DMS53 treated with DMSO at 0.1 percent for 48 hours (cell line): ENCODE measurements at regions not wholly inside any gene's neighbourhood (a gene's known extent, or its start where the extent isn't known, plus 50 kb on each side); places are given as distances from the start of the nearest gene placed in this dataset.
"Not testable (repeated sequence)": the region's sequence is repeated elsewhere in the genome, so short reads cannot be mapped to it uniquely, and the experiment has no call there.

Experiments
- DNase-seq: peaks from one replicate; lab custom pipeline; 2025; ENCODE audit not compliant: unreplicated experiment; lab: John Stamatoyannopoulos, UW

- no peak for DNase-seq
Observed at GRCh38 chr7:152905949-152906348, 146.4 kb downstream of the ACTR3B start.

- DNase-seq = no peak
Observed at GRCh38 chr7:152907042-152907761, 147.7 kb downstream of the ACTR3B start.

- no peak for DNase-seq
Observed at GRCh38 chr7:152909280-152909679, 149.7 kb downstream of the ACTR3B start.

- no peak for DNase-seq
Observed at GRCh38 chr7:152909683-152910544, 150.4 kb downstream of the ACTR3B start.

- no peak for DNase-seq
Observed at GRCh38 chr7:152910545-152911225, 151.1 kb downstream of the ACTR3B start.

- DNase-seq = no peak
Observed at GRCh38 chr7:152911226-152911560, 151.6 kb downstream of the ACTR3B start.

- no peak for DNase-seq
Observed at GRCh38 chr7:152911922-152912321, 152.4 kb downstream of the ACTR3B start.

GRCh38 chr7:152912511-152912910 lies 153.0 kb downstream of the ACTR3B start:
- no peak for DNase-seq

- no peak for DNase-seq
Observed at GRCh38 chr7:152913492-152913891, 153.9 kb downstream of the ACTR3B start.

GRCh38 chr7:152914014-152914844 lies 154.7 kb downstream of the ACTR3B start:
- no peak for DNase-seq

- DNase-seq = not testable (repeated sequence)
Observed at GRCh38 chr7:152914845-152915102, 155.2 kb downstream of the ACTR3B start.

GRCh38 chr7:152922318-152923081 lies 162.9 kb downstream of the ACTR3B start:
- no peak for DNase-seq

GRCh38 chr7:152923711-152924110 lies 164.2 kb downstream of the ACTR3B start:
- DNase-seq = no peak

GRCh38 chr7:152924238-152924637 lies 164.7 kb downstream of the ACTR3B start:
- DNase-seq = no peak

- DNase-seq = no peak
Observed at GRCh38 chr7:152924826-152925411, 165.4 kb downstream of the ACTR3B start.

- DNase-seq = no peak
Observed at GRCh38 chr7:152925412-152926147, 166.0 kb downstream of the ACTR3B start.

- DNase-seq = no peak
Observed at GRCh38 chr7:152931633-152932032, 172.1 kb downstream of the ACTR3B start.

- no peak for DNase-seq
Observed at GRCh38 chr7:152937282-152937681, 177.7 kb downstream of the ACTR3B start.

- not testable (repeated sequence) for DNase-seq
Observed at GRCh38 chr7:152946616-152947015, 187.1 kb downstream of the ACTR3B start.
